ENCODE measurements at regions not wholly inside any gene's neighbourhood (a gene's known extent, or its start where the extent isn't known, plus 50 kb on each side); places are given as distances from the start of the nearest gene placed in this dataset.

GRCh38 chr5:168104350-168104749 lies 187.1 kb upstream of the WWC1 start:
- no peak for DNase-seq (ENCODE audit: low read depth)
- TF ChIP-seq CTCF (IDR thresholded peaks at IDR 0.05; ENCODE audit: control insufficient read depth, extremely low read depth, insufficient read depth): no peak
- no peak overlapping the region for H3K4me3 ChIP-seq (ENCODE audit: low read depth, low read length)

GRCh38 chr5:168104811-168105481 lies 186.5 kb upstream of the WWC1 start:
- no peak for DNase-seq (ENCODE audit: low read depth)
- H3K4me3 ChIP-seq (ENCODE audit: low read depth, low read length): no peak overlapping the region
- no peak for TF ChIP-seq CTCF (IDR thresholded peaks at IDR 0.05; ENCODE audit: control insufficient read depth, extremely low read depth, insufficient read depth)

- no peak for DNase-seq (ENCODE audit: low read depth)
- TF ChIP-seq CTCF (IDR thresholded peaks at IDR 0.05; ENCODE audit: control insufficient read depth, extremely low read depth, insufficient read depth): no peak
- no peak overlapping the region for H3K4me3 ChIP-seq (ENCODE audit: low read depth, low read length)
Observed at GRCh38 chr5:168106008-168106761, 185.3 kb upstream of the WWC1 start.

- H3K4me3 ChIP-seq (ENCODE audit: low read depth, low read length): no peak overlapping the region
- DNase-seq (ENCODE audit: low read depth): no peak
- TF ChIP-seq CTCF (IDR thresholded peaks at IDR 0.05; ENCODE audit: control insufficient read depth, extremely low read depth, insufficient read depth): no peak
Observed at GRCh38 chr5:168109441-168109840, 182.0 kb upstream of the WWC1 start.

- H3K4me3 ChIP-seq (ENCODE audit: low read depth, low read length): no peak overlapping the region
- DNase-seq (ENCODE audit: low read depth): no peak
- no peak for TF ChIP-seq CTCF (IDR thresholded peaks at IDR 0.05; ENCODE audit: control insufficient read depth, extremely low read depth, insufficient read depth)
Observed at GRCh38 chr5:168110384-168110783, 181.1 kb upstream of the WWC1 start.

- H3K4me3 ChIP-seq (ENCODE audit: low read depth, low read length): no peak overlapping the region
- no peak for TF ChIP-seq CTCF (IDR thresholded peaks at IDR 0.05; ENCODE audit: control insufficient read depth, extremely low read depth, insufficient read depth)
- DNase-seq (ENCODE audit: low read depth): no peak
Observed at GRCh38 chr5:168110870-168111832, 180.3 kb upstream of the WWC1 start.

All from LNCaP clone FGC (cell line).